ENCODE measurements at regions not wholly inside any gene's neighbourhood (a gene's known extent, or its start where the extent isn't known, plus 50 kb on each side); places are given as distances from the start of the nearest gene placed in this dataset.

DNA sequence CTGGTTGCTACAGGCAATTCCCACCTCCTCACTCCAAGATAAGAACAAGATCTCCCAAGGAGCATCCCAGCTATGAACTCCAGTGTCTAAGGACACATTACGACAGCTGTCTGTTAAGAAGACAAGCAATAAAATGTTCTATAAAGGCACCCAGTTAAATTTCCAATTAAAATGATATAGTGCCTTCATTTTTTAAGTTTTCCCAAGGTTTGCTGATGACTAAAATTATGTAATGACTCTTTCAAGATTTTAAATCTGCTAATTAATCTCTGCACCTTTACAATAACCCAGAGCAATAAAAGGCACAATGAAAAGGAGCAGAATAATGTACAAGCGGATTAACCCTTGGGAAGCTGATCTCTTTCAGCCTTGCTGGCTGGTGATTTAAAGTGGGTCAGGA is 61.6 kb upstream of the REG3G start:
- ATAC-seq (no peak), DNase-seq (no peak)
- H3K27me3 ChIP-seq, result no peaks in the 10 kb centered on the region
- no peak overlapping the region for H3K4me3 ChIP-seq
- no peak overlapping the region for H3K27ac ChIP-seq
- intact Hi-C loops (cut with DNase I), result no loop called here
- H3K9me3 ChIP-seq, result no peaks in the 10 kb centered on the region
- no peaks in the 10 kb centered on the region for H3K4me1 ChIP-seq
- no peaks in the 10 kb centered on the region for H3K36me3 ChIP-seq
- WGBS, 2 donors, result 88 to 91% methylated on average over 2 of the region's 2 CpGs
- TF ChIP-seq, protein P1, sequence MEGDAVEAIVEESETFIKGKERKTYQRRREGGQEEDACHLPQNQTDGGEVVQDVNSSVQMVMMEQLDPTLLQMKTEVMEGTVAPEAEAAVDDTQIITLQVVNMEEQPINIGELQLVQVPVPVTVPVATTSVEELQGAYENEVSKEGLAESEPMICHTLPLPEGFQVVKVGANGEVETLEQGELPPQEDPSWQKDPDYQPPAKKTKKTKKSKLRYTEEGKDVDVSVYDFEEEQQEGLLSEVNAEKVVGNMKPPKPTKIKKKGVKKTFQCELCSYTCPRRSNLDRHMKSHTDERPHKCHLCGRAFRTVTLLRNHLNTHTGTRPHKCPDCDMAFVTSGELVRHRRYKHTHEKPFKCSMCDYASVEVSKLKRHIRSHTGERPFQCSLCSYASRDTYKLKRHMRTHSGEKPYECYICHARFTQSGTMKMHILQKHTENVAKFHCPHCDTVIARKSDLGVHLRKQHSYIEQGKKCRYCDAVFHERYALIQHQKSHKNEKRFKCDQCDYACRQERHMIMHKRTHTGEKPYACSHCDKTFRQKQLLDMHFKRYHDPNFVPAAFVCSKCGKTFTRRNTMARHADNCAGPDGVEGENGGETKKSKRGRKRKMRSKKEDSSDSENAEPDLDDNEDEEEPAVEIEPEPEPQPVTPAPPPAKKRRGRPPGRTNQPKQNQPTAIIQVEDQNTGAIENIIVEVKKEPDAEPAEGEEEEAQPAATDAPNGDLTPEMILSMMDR (IDR thresholded peaks at IDR 0.05), result no peak

DNA sequence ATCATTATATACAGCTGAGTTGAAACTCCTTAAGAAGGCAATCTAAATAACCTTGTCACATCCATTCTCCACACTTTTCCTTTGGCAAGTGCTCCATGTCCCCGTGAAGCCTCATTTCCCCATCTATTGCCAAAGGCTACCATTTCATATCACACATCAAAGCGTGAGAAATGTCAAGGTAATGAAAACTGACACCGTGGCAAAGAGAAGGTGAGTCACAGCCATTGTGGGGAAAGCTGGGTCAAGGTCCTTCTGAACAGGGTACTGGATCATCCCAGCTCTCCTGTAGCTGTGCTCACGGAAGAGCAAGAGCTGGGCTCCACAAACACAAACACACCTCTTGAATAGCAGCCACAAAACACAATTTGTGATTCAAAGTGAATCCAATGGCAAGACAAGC is 58.2 kb upstream of the REG3G start:
- H3K9me3 ChIP-seq, result no peaks in the 10 kb centered on the region
- no peak overlapping the region for H3K27ac ChIP-seq
- intact Hi-C loops (cut with DNase I), result no loop called here
- DNase-seq (no peak), ATAC-seq (no peak)
- H3K4me3 ChIP-seq, result no peak overlapping the region
- no peaks in the 10 kb centered on the region for H3K4me1 ChIP-seq
- TF ChIP-seq, protein P1 (IDR thresholded peaks at IDR 0.05), result no peak
- WGBS, 2 donors, result 73 to 74% methylated on average over 4 of the region's 4 CpGs
- no peaks in the 10 kb centered on the region for H3K36me3 ChIP-seq
- peaks cover 0 to 8% (median 0%) of the 10 kb centered on the region in 7 donors for H3K27me3 ChIP-seq

DNA sequence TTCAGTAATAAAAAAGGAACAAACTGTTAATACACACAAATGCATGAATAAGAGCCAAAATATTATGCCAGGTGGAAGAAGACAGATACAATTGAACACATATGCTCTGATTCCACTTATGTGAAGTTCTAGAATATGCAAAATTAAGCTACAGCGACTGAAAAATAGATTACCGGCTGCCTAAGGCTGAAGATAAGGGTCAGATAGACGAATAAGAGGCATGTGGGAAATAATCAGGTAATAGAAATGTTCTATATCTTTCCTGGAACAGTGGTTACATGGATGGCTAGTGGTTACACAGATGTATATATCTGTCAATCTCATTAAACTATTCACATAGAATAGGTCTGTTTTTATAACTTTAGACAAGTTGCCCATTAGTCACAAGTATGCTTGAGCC is 51.9 kb upstream of the REG3G start:
- no peaks in the 10 kb centered on the region for H3K9me3 ChIP-seq
- no peak overlapping the region for H3K27ac ChIP-seq
- no peak overlapping the region for H3K4me3 ChIP-seq
- DNase-seq (no peak), ATAC-seq (no peak)
- WGBS, 2 donors, result 70 to 73% methylated on average over 3 of the region's 3 CpGs
- TF ChIP-seq, protein P1 (IDR thresholded peaks at IDR 0.05), result no peak
- peaks cover 0 to 8% (median 0%) of the 10 kb centered on the region in 7 donors for H3K27me3 ChIP-seq
- intact Hi-C loops (cut with DNase I), result no loop called here
- H3K36me3 ChIP-seq, result no peaks in the 10 kb centered on the region
- H3K4me1 ChIP-seq, result peaks cover 0 to 4% (median 0%) of the 10 kb centered on the region in 9 donors
